T-cell (primary cell): ENCODE measurements at regions not wholly inside any gene's neighbourhood (a gene's known extent, or its start where the extent isn't known, plus 50 kb on each side); places are given as distances from the start of the nearest gene placed in this dataset.
"Not testable (repeated sequence)": the region's sequence is repeated elsewhere in the genome, so short reads cannot be mapped to it uniquely, and the experiment has no call there.

ENCODE experiments used
- ATAC-seq, 4 experiments: fragments of 200-7000 bp in 3 of 4; fragments of 150-1000 bp in 1 of 4; cut with Tn5 transposase; replicated peaks in 1 of 4; 1 replicate in 3 of 4; 2 replicates in 1 of 4; pipeline ENCODE4 v1.10.0; 2021; ENCODE audit warnings: moderate library complexity in 3 of 4, mild to moderate bottlenecking in 2 of 4, moderate number of reproducible peaks in 1 of 4
- CTCF ChIA-PET, 2 donors: fragments of 300-600 bp; sonication (Branson Sonifier 250); formaldehyde crosslinking; loops; one replicate each; lab custom pipeline; 2022; ENCODE audit warnings: antibody characterized with exemption in 2 of 2; lab: Charles Lee
- POLR2A ChIA-PET, 2 donors: fragments of 300-600 bp; sonication (Branson Sonifier 250); formaldehyde crosslinking; loops; one replicate each; lab custom pipeline; 2022; ENCODE audit warnings: antibody characterized with exemption in 2 of 2; lab: Charles Lee
- DNase-seq, 35 experiments: peaks; one replicate each; pipeline versions ENCODE4 v3.0.0 to v3.0.0-alpha.2; 2013 to 2023
- H3K27ac ChIP-seq: one replicate; pipeline ENCODE4 v1.5.1; 2013; ENCODE audit warnings: low read length
- H3K27me3 ChIP-seq, 2 experiments: replicated peaks in 1 of 2; 1 replicate in 1 of 2; 2 replicates in 1 of 2; pipeline versions ENCODE4 v1.6.1 to v1.7.0; 2013; ENCODE audit warnings: low read length in 1 of 2, mixed read lengths in 1 of 2; ENCODE audit not compliant: control insufficient read depth in 2 of 2, insufficient read depth in 2 of 2; ENCODE audit errors: extremely low read depth in 1 of 2
- H3K36me3 ChIP-seq, 2 donors: 1 replicate in 1 of 2; 2 replicates in 1 of 2; pipeline versions ENCODE4 v1.6.1 to v1.7.0; 2013; ENCODE audit warnings: low read length in 1 of 2; ENCODE audit not compliant: control insufficient read depth in 2 of 2, insufficient read depth in 1 of 2; ENCODE audit errors: extremely low read depth in 1 of 2
- H3K4me1 ChIP-seq, 2 experiments: 1 replicate in 1 of 2; 2 replicates in 1 of 2; pipeline versions ENCODE4 v1.6.1 to v1.7.0; 2013; ENCODE audit warnings: low read length in 2 of 2, mixed read lengths in 1 of 2; ENCODE audit not compliant: insufficient read depth in 2 of 2, control insufficient read depth in 1 of 2; ENCODE audit errors: extremely low read depth in 1 of 2
- H3K4me3 ChIP-seq, 2 donors: 1 replicate in 1 of 2; 2 replicates in 1 of 2; pipeline versions ENCODE4 v1.5.1 to v1.7.0; 2013; ENCODE audit warnings: mild to moderate bottlenecking in 2 of 2, low read length in 1 of 2, moderate library complexity in 1 of 2; ENCODE audit not compliant: control insufficient read depth in 1 of 2; ENCODE audit errors: extremely low read depth in 1 of 2
- H3K9me3 ChIP-seq: 2 replicates; pipeline ENCODE4 v1.7.0; 2013
- H3K27ac Mint-ChIP-seq, 2 donors: one replicate each; pipeline ENCODE4 v1.8.0; 2020 to 2021; ENCODE audit warnings: mild to moderate bottlenecking in 2 of 2, mixed read lengths in 2 of 2
- H3K27me3 Mint-ChIP-seq, 2 donors: one replicate each; pipeline ENCODE4 v1.8.0; 2021 to 2022; ENCODE audit warnings: mixed read lengths in 2 of 2
- H3K36me3 Mint-ChIP-seq: one replicate; pipeline ENCODE4 v1.8.0; 2021; ENCODE audit warnings: mixed read lengths
- H3K4me1 Mint-ChIP-seq, 3 donors: one replicate each; pipeline ENCODE4 v1.8.0; 2020 to 2022; ENCODE audit warnings: mixed read lengths in 3 of 3, mild to moderate bottlenecking in 1 of 3
- H3K4me3 Mint-ChIP-seq, 3 donors: one replicate each; pipeline ENCODE4 v1.8.0; 2020 to 2022; ENCODE audit warnings: mild to moderate bottlenecking in 3 of 3, mixed read lengths in 3 of 3, moderate library complexity in 3 of 3
- H3K9me3 Mint-ChIP-seq, 3 donors: one replicate each; pipeline ENCODE4 v1.8.0; 2020 to 2022; ENCODE audit warnings: mixed read lengths in 3 of 3
- WGBS: methylation state at CpG from one replicate; pipeline ENCODE4 v1.1.5; 2013; ENCODE audit warnings: missing lambda C conversion rate; ENCODE audit not compliant: insufficient coverage; 5-methylcytosine and 5-hydroxymethylcytosine counted together

GRCh38 chr4:28073860-28074555 is 1213.4 kb downstream of the STIM2 start:
- Mint-ChIP-seq H3K27ac (no peak overlapping the region), H3K4me3 (no peak overlapping the region), H3K27me3 (no peaks in the 10 kb centered on the region), H3K4me1 (no peaks in the 10 kb centered on the region), H3K9me3 (peaks cover 6 to 10% (median 8%) of the 10 kb centered on the region in 3 donors), H3K36me3 (no peaks in the 10 kb centered on the region)
- H3K27ac ChIP-seq: no peak overlapping the region
- H3K4me1 ChIP-seq: no peaks in the 10 kb centered on the region
- WGBS: 86% methylated on average over 10 of the region's 12 CpGs
- no peaks in the 10 kb centered on the region for H3K9me3 ChIP-seq
- ChIA-PET CTCF (no interaction called here), POLR2A (interaction anchor here in 1 of 2 donors (0.7 kb wide), 1 partner anchor 906 kb away, joined by 4 read pairs; no protein-coding TSS in a partner anchor)
- no peaks in the 10 kb centered on the region for H3K27me3 ChIP-seq
- H3K36me3 ChIP-seq: no peaks in the 10 kb centered on the region
- ATAC-seq (no peak), DNase-seq (no peak)
- H3K4me3 ChIP-seq: no peak overlapping the region

GRCh38 chr4:28075401-28075956 is 1214.8 kb downstream of the STIM2 start:
- Histone ChIP-seq H3K27ac (no peak overlapping the region), H3K4me3 (no peak overlapping the region), H3K4me1 (no peaks in the 10 kb centered on the region), H3K36me3 (no peaks in the 10 kb centered on the region), H3K9me3 (no peaks in the 10 kb centered on the region), H3K27me3 (no peaks in the 10 kb centered on the region)
- DNase-seq (no peak), ATAC-seq (no peak)
- Mint-ChIP-seq H3K4me3 (no peak overlapping the region), H3K36me3 (no peaks in the 10 kb centered on the region), H3K4me1 (no peaks in the 10 kb centered on the region), H3K27ac (no peak overlapping the region), H3K27me3 (no peaks in the 10 kb centered on the region), H3K9me3 (peaks cover 8 to 14% (median 9%) of the 10 kb centered on the region in 3 donors)
- POLR2A ChIA-PET: no interaction called here
- CTCF ChIA-PET: no interaction called here

GRCh38 chr4:28077203-28077602 is 1216.6 kb downstream of the STIM2 start:
- ATAC-seq, H3K36me3 Mint-ChIP-seq, H3K27ac Mint-ChIP-seq, DNase-seq, H3K4me3 ChIP-seq, H3K9me3 ChIP-seq, H3K4me1 Mint-ChIP-seq, H3K4me3 Mint-ChIP-seq, CTCF ChIA-PET, H3K27ac ChIP-seq, H3K27me3 ChIP-seq, H3K4me1 ChIP-seq, H3K27me3 Mint-ChIP-seq, H3K36me3 ChIP-seq, POLR2A ChIA-PET: not testable (repeated sequence)
- H3K9me3 Mint-ChIP-seq: peaks cover 15 to 19% (median 17%) of the 10 kb centered on the region in 3 donors
- WGBS: 60% methylated on average over 8 of the region's 9 CpGs

GRCh38 chr4:28082686-28083390 is 1222.2 kb downstream of the STIM2 start:
- Mint-ChIP-seq H3K4me1 (no peaks in the 10 kb centered on the region), H3K27ac (no peak overlapping the region), H3K9me3 (peaks cover 30 to 42% (median 34%) of the 10 kb centered on the region in 3 donors), H3K36me3 (no peaks in the 10 kb centered on the region), H3K4me3 (no peak overlapping the region), H3K27me3 (no peaks in the 10 kb centered on the region)
- Histone ChIP-seq H3K27ac (no peak overlapping the region), H3K36me3 (no peaks in the 10 kb centered on the region), H3K27me3 (no peaks in the 10 kb centered on the region), H3K4me3 (no peak overlapping the region), H3K9me3 (peaks cover 2% of the 10 kb centered on the region), H3K4me1 (no peaks in the 10 kb centered on the region)
- POLR2A ChIA-PET: no interaction called here
- DNase-seq (no peak), ATAC-seq (no peak)
- 71% methylated on average over 1 of the region's 3 CpGs for WGBS
- CTCF ChIA-PET: no interaction called here

GRCh38 chr4:28092610-28093009 is 1232.0 kb downstream of the STIM2 start:
- Histone ChIP-seq H3K27ac (no peak overlapping the region), H3K4me1 (no peaks in the 10 kb centered on the region), H3K27me3 (no peaks in the 10 kb centered on the region), H3K4me3 (no peak overlapping the region), H3K36me3 (no peaks in the 10 kb centered on the region), H3K9me3 (no peaks in the 10 kb centered on the region)
- Mint-ChIP-seq H3K27me3 (no peaks in the 10 kb centered on the region), H3K27ac (no peak overlapping the region), H3K9me3 (peaks cover 0 to 27% (median 6%) of the 10 kb centered on the region in 3 donors), H3K4me1 (no peaks in the 10 kb centered on the region), H3K4me3 (no peak overlapping the region), H3K36me3 (no peaks in the 10 kb centered on the region)
- DNase-seq: no peak
- no peak for ATAC-seq
- ChIA-PET POLR2A (no interaction called here), CTCF (no interaction called here)
- no CpG with 5 or more reads among the region's 1 CpG for WGBS

GRCh38 chr4:28093071-28093470 is 1232.4 kb downstream of the STIM2 start:
- ChIA-PET CTCF (no interaction called here), POLR2A (no interaction called here)
- no peaks in the 10 kb centered on the region for H3K27me3 Mint-ChIP-seq
- no peaks in the 10 kb centered on the region for H3K36me3 Mint-ChIP-seq
- no peak overlapping the region for H3K4me3 Mint-ChIP-seq
- no peak overlapping the region for H3K4me3 ChIP-seq
- no peak overlapping the region for H3K27ac Mint-ChIP-seq
- ATAC-seq: no peak
- H3K9me3 Mint-ChIP-seq: peaks cover 0 to 27% (median 6%) of the 10 kb centered on the region in 3 donors
- H3K27ac ChIP-seq: no peak overlapping the region
- DNase-seq: no peak
- H3K27me3 ChIP-seq: no peaks in the 10 kb centered on the region
- 67% methylated on average over 1 of the region's 3 CpGs for WGBS
- no peaks in the 10 kb centered on the region for H3K4me1 ChIP-seq
- no peaks in the 10 kb centered on the region for H3K4me1 Mint-ChIP-seq
- H3K36me3 ChIP-seq: no peaks in the 10 kb centered on the region
- H3K9me3 ChIP-seq: no peaks in the 10 kb centered on the region
